Ectodermal cell (in vitro differentiated cells): ENCODE measurements at regions not wholly inside any gene's neighbourhood (a gene's known extent, or its start where the extent isn't known, plus 50 kb on each side); places are given as distances from the start of the nearest gene placed in this dataset.
"Not testable (repeated sequence)": the region's sequence is repeated elsewhere in the genome, so short reads cannot be mapped to it uniquely, and the experiment has no call there.

Source experiments
- H3K27ac ChIP-seq: 2 replicates; pipeline ENCODE4 v1.7.0; 2013; ENCODE audit warnings: mild to moderate bottlenecking, low read depth, low read length; ENCODE audit not compliant: insufficient read depth, poor library complexity, severe bottlenecking
- H3K27me3 ChIP-seq: 2 replicates; pipeline ENCODE4 v1.7.0; 2013; ENCODE audit warnings: mild to moderate bottlenecking, low read length; ENCODE audit not compliant: insufficient read depth, control insufficient read depth, poor library complexity, severe bottlenecking
- H3K36me3 ChIP-seq: one replicate; pipeline ENCODE4 v1.7.0; 2013; ENCODE audit warnings: low read length; ENCODE audit not compliant: control insufficient read depth, insufficient read depth
- H3K4me1 ChIP-seq: one replicate; pipeline ENCODE4 v1.7.0; 2013; ENCODE audit warnings: low read length; ENCODE audit not compliant: control insufficient read depth, insufficient read depth
- H3K4me3 ChIP-seq: 2 replicates; pipeline ENCODE4 v1.7.0; 2013; ENCODE audit warnings: low read depth, low read length, control low read depth; ENCODE audit not compliant: insufficient read depth
- H3K9me3 ChIP-seq: 2 replicates; pipeline ENCODE4 v1.7.0; 2013; ENCODE audit warnings: mild to moderate bottlenecking, low read length, moderate library complexity; ENCODE audit not compliant: control insufficient read depth
- WGBS, 2 experiments: methylation state at CpG; one replicate each; pipeline ENCODE4 v1.1.7; 2013; ENCODE audit warnings: missing lambda C conversion rate in 2 of 2; 5-methylcytosine and 5-hydroxymethylcytosine counted together

DNA sequence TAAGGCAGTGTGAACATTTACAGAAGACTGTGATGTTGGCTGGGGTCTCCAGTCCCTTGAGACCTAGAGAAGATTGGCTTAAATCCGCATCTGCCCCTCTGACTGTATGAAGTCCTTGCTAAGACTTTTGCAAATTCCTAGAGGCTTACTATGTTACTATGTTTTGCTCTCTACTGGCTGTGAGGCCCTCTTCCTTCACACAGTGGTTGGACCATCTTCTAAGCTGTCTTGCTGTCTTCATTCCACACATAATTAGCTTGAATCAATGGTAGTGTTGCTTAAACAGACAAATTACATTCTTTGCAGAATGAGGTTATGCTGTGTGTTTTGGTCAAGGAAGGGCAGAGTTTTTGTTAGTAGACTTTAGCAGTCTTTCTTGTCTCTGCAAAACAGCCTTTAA lies 658.0 kb downstream of the TYW1 start:
- H3K4me1 ChIP-seq, result no peaks in the 10 kb centered on the region
- no peak overlapping the region for H3K27ac ChIP-seq
- H3K9me3 ChIP-seq, result no peaks in the 10 kb centered on the region
- no peaks in the 10 kb centered on the region for H3K27me3 ChIP-seq
- WGBS, 2 experiments, result 90 to 95% methylated on average over 1 of the region's 1 CpG
- H3K36me3 ChIP-seq, result no peaks in the 10 kb centered on the region
- H3K4me3 ChIP-seq, result no peak overlapping the region

DNA sequence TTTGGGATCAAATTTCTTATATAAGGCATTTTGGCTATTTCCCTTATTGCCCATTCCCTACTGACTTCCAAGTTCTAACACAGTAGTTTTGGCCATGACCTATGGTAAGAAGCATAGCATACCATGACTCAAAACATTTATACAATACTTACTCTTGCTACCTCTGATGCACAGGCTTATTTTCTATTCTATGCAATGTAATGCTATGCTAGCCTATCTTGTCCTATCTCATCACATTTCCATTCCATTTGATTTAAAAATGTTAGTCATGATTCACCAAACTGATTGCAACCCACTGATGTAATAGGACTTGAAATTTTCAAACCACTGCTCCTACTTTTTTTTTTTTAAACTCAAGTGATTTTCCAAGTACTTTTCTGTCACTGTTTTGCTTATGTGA lies 658.5 kb downstream of the TYW1 start:
- Histone ChIP-seq H3K4me3 (no peak overlapping the region), H3K27ac (no peak overlapping the region), H3K4me1 (no peaks in the 10 kb centered on the region), H3K9me3 (no peaks in the 10 kb centered on the region), H3K27me3 (no peaks in the 10 kb centered on the region), H3K36me3 (no peaks in the 10 kb centered on the region)

GRCh38 chr7:67659091-67659490 lies 662.5 kb downstream of the TYW1 start:
- H3K27ac ChIP-seq, result no peak overlapping the region
- H3K36me3 ChIP-seq, result no peaks in the 10 kb centered on the region
- H3K27me3 ChIP-seq, result no peaks in the 10 kb centered on the region
- H3K4me1 ChIP-seq, result no peaks in the 10 kb centered on the region
- no peaks in the 10 kb centered on the region for H3K9me3 ChIP-seq
- H3K4me3 ChIP-seq, result no peak overlapping the region

DNA sequence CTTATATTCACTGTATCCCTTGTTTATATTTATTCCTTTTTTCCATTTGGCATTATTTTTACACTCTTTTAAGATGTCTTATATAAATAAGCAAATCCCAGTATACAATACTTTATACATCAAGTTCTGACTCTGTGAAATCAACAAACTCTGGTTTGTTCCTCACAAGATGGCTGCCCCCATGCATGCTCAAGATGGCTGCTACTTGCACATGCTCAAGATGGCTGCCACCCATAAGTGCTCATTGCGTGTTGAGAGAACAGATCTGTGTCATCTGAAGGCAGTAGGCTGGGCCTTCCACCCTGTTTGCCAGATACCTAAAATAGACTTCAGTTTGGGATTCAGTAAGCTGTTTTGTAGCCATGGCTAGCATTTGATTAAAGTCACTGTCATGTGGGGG lies 666.2 kb downstream of the TYW1 start:
- Histone ChIP-seq H3K4me1 (no peaks in the 10 kb centered on the region), H3K27ac (no peak overlapping the region), H3K36me3 (no peaks in the 10 kb centered on the region), H3K4me3 (no peak overlapping the region), H3K9me3 (no peaks in the 10 kb centered on the region), H3K27me3 (no peaks in the 10 kb centered on the region)
- 86 to 89% methylated on average over 1 of the region's 1 CpG for WGBS, 2 experiments

- H3K27ac ChIP-seq, result no peak overlapping the region
- no peak overlapping the region for H3K4me3 ChIP-seq
- H3K4me1 ChIP-seq, result no peaks in the 10 kb centered on the region
- WGBS, 2 experiments, result 97 to 100% methylated on average over 1 of the region's 1 CpG
- H3K27me3 ChIP-seq, result no peaks in the 10 kb centered on the region
- H3K9me3 ChIP-seq, result no peaks in the 10 kb centered on the region
- no peaks in the 10 kb centered on the region for H3K36me3 ChIP-seq
Measured at GRCh38 chr7:67663644-67664043, 667.0 kb downstream of the TYW1 start.

DNA sequence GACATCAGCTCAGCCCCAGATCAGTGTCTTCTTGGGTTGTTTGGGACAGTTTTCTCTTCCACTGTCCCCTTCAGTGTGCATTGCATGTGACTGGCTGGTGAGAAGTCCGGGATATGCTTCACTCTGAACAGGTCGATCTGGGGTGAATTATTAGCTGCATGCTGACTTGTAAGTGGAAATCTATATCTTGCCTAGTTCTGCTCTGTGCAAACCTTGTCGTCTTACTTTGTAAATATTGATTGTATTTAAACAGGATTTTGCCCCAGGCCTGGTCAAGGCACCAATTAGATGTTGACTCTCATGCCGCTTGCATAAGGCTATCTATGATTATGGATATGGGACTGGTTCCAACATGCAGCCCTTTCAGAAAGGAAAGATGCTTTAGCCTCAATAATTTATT lies 669.7 kb downstream of the TYW1 start:
- H3K9me3 ChIP-seq, H3K27ac ChIP-seq, H3K4me1 ChIP-seq, H3K36me3 ChIP-seq, H3K4me3 ChIP-seq, H3K27me3 ChIP-seq: not testable (repeated sequence)
- WGBS, 2 experiments, result 81 to 86% methylated on average over 4 of the region's 4 CpGs

DNA sequence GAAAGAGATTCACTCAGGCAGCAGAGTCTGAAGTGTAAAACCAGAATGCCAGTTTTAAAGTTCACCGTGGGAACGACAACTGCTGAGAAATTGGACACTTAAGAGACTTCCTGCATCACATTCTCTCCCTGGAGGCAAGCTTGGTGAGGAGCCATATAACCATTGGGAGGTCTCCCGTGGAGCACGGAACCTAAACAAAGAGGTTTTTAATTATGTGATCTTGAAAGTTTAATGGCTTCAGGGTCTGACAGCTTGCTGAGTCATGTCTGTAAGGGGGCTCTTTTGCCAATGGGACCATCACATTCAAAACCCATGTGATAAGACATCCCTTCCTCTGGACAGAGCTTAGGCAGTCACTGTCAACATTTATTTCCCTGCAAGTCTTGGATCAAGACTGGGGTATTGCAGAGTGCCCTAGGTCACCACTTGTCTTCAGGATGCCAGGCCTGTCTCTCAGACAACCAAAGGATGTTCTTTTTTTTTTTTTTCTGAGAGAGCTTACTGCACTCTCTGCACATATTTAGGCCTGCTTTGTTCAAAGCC lies 674.4 kb downstream of the TYW1 start:
- H3K4me1 ChIP-seq, result no peaks in the 10 kb centered on the region
- H3K9me3 ChIP-seq, result no peaks in the 10 kb centered on the region
- no peak overlapping the region for H3K4me3 ChIP-seq
- WGBS, 2 experiments, result 73 to 78% methylated on average over 4 of the region's 4 CpGs
- no peaks in the 10 kb centered on the region for H3K27me3 ChIP-seq
- H3K27ac ChIP-seq, result no peak overlapping the region
- H3K36me3 ChIP-seq, result no peaks in the 10 kb centered on the region

- no peaks in the 10 kb centered on the region for H3K4me1 ChIP-seq
- no peak overlapping the region for H3K4me3 ChIP-seq
- no peaks in the 10 kb centered on the region for H3K9me3 ChIP-seq
- 93 to 100% methylated on average over 2 to 3 of the region's 3 CpGs for WGBS, 2 experiments
- H3K36me3 ChIP-seq, result no peaks in the 10 kb centered on the region
- no peak overlapping the region for H3K27ac ChIP-seq
- no peaks in the 10 kb centered on the region for H3K27me3 ChIP-seq
Measured at GRCh38 chr7:67673861-67674260, 677.2 kb downstream of the TYW1 start.

- WGBS, 2 experiments, result 88 to 92% methylated on average over 5 of the region's 5 CpGs
- H3K27me3 ChIP-seq, H3K4me1 ChIP-seq, H3K4me3 ChIP-seq, H3K36me3 ChIP-seq, H3K9me3 ChIP-seq, H3K27ac ChIP-seq: not testable (repeated sequence)
Measured at GRCh38 chr7:67674862-67675261, 678.2 kb downstream of the TYW1 start.

GRCh38 chr7:67675971-67676370 lies 679.3 kb downstream of the TYW1 start:
- no peaks in the 10 kb centered on the region for H3K4me1 ChIP-seq
- no peaks in the 10 kb centered on the region for H3K36me3 ChIP-seq
- H3K27ac ChIP-seq, result no peak overlapping the region
- no peaks in the 10 kb centered on the region for H3K9me3 ChIP-seq
- 64 to 77% methylated on average over 2 of the region's 2 CpGs for WGBS, 2 experiments
- no peak overlapping the region for H3K4me3 ChIP-seq
- H3K27me3 ChIP-seq, result no peaks in the 10 kb centered on the region

- 88% methylated on average over 4 of the region's 4 CpGs for WGBS, 2 experiments
- H3K4me3 ChIP-seq, result no peak overlapping the region
- H3K27ac ChIP-seq, result no peak overlapping the region
- no peaks in the 10 kb centered on the region for H3K4me1 ChIP-seq
- no peaks in the 10 kb centered on the region for H3K27me3 ChIP-seq
- H3K9me3 ChIP-seq, result no peaks in the 10 kb centered on the region
- no peaks in the 10 kb centered on the region for H3K36me3 ChIP-seq
Measured at GRCh38 chr7:67678419-67678818, 681.8 kb downstream of the TYW1 start.
